ENCODE measurements at regions not wholly inside any gene's neighbourhood (a gene's known extent, or its start where the extent isn't known, plus 50 kb on each side); places are given as distances from the start of the nearest gene placed in this dataset.
"Not testable (repeated sequence)": the region's sequence is repeated elsewhere in the genome, so short reads cannot be mapped to it uniquely, and the experiment has no call there.

DNA sequence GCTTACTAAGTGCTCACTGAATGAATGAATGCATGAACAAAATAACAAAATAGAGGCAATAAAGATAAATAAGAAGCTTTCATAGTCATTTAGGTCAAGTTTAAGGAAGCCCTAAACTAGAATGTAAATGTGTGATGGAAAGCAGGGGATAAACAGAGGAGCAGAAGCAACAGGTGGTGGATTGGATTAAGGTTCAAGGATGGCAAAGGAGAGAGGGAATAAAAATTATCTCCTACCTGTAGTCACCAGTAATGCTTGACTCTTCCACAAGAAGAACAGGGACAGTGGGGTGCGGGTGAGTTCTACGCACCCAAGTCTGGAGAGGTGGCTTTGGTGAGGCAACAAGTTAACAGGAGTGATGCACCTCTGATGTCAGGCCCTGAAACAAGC is 212.4 kb downstream of the ZIC5 start:
- no peak for DNase-seq (ENCODE audit: extremely low read depth, low read depth)
- H3K4me3 ChIP-seq (replicated peaks; ENCODE audit: low read depth, low read length) = no peak overlapping the region
- no peak for TF ChIP-seq CTCF (IDR thresholded peaks at IDR 0.05; ENCODE audit: low read depth, low read length, missing control alignments)

DNA sequence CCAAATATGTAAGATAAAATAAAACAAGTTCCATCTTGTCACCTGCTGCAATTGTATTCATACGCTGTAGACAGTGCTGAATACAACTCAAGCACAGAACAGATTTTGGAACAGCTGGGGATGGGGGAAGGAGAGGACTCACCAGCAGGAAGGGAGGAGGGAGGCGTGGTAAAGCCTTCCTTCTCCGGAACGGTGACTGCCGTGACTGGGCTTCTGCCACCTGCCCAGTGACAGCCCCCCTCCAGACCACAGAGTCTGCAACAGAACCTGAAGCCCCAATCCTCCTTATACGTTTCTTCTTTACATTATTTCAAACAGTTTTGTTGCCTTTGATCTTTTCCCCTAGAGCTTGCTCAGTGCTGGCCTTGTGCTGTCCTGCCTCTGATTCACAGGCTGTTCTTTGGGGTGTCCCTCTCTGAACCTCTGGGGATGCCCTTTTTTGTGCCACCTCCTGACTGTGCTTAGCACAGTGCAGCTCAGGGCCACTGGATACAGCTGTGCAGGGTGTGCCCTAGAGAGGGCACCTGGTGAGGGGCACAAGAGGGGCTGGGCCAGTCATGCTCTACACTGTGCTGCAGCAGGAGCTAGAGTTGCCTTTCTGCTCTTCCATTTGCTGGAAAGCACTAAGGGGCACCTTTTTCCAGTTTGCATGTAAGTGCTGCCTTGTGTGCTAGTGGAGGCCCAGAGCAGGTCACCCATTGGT is 213.0 kb downstream of the ZIC5 start:
- DNase-seq (ENCODE audit: extremely low read depth, low read depth) = no peak
- no peak for TF ChIP-seq CTCF (IDR thresholded peaks at IDR 0.05; ENCODE audit: low read depth, low read length, missing control alignments)
- H3K4me3 ChIP-seq (replicated peaks; ENCODE audit: low read depth, low read length) = no peak overlapping the region

DNA sequence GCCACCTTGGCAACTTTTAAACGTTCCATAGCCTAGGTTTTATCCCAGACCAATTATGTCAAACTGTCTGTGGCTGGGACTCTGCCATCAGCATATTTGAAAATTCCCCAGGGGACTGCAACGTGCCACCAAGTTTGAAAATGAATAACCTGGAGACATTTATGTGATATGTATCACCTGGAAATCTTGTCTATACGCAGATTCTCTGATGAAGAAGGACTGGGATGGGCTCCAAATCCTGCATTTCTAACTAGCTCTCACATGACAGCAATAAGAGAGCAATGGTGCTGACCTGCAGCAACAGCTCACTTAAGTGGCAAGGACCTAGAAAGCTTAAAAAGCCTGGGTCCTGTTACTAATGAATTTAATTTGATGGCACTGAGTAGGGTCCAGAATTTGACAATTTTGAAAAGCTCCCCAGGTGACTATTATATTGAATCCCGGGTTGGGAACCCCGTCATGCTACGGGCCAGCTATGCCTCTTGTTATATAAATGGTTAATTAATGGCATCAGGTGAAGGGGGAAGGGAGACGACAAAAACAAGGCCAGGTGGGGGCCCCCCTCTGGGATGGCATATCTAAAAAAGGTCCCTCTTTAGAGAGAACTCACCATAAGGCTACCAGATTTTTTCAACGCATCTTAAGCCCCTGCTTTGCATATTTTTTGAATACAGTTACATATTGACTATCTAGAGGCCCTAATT is 213.7 kb downstream of the ZIC5 start:
- H3K4me3 ChIP-seq (replicated peaks; ENCODE audit: low read depth, low read length) = no peak overlapping the region
- DNase-seq (ENCODE audit: extremely low read depth, low read depth) = no peak
- no peak for TF ChIP-seq CTCF (IDR thresholded peaks at IDR 0.05; ENCODE audit: low read depth, low read length, missing control alignments)

DNA sequence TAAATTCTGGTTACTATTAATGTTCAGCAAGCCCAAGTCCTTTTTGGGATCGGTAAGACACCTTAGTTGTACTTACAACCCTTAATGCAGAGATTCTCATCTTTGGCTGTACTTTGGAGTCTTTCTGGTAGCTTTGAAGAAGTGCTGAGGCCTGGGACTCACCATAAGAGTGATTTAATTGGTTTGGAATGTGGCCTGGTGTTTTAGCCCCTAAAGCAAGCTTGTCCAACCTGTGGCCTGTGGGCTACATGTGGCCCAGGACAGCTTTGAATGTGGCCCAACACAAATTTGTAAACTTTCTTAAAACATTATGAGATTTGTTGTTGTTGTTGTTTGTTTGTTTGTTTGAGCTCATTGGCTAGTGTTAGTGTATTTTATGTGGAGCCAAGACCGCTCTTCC is 215.3 kb downstream of the ZIC5 start:
- no peak for DNase-seq (ENCODE audit: extremely low read depth, low read depth)
- H3K4me3 ChIP-seq (replicated peaks; ENCODE audit: low read depth, low read length) = no peak overlapping the region
- no peak for TF ChIP-seq CTCF (IDR thresholded peaks at IDR 0.05; ENCODE audit: low read depth, low read length, missing control alignments)

GRCh38 chr13:99754750-99755149 is 216.8 kb downstream of the ZIC5 start:
- not testable (repeated sequence) for DNase-seq (ENCODE audit: extremely low read depth, low read depth); H3K4me3 ChIP-seq (replicated peaks; ENCODE audit: low read depth, low read length)

GRCh38 chr13:99752373-99752772 is 219.2 kb downstream of the ZIC5 start:
- DNase-seq (ENCODE audit: extremely low read depth, low read depth) = no peak
- TF ChIP-seq CTCF (IDR thresholded peaks at IDR 0.05; ENCODE audit: low read depth, low read length, missing control alignments) = no peak
- H3K4me3 ChIP-seq (replicated peaks; ENCODE audit: low read depth, low read length) = no peak overlapping the region

GRCh38 chr13:99751517-99752199 is 219.9 kb downstream of the ZIC5 start:
- TF ChIP-seq CTCF (IDR thresholded peaks at IDR 0.05; ENCODE audit: low read depth, low read length, missing control alignments) = no peak
- no peak overlapping the region for H3K4me3 ChIP-seq (replicated peaks; ENCODE audit: low read depth, low read length)
- DNase-seq (ENCODE audit: extremely low read depth, low read depth) = no peak

Measured in HFF-Myc (cell line).